Adipose tissue (tissue), 3 donors: ENCODE measurements at regions not wholly inside any gene's neighbourhood (a gene's known extent, or its start where the extent isn't known, plus 50 kb on each side); places are given as distances from the start of the nearest gene placed in this dataset.
"Not testable (repeated sequence)": the region's sequence is repeated elsewhere in the genome, so short reads cannot be mapped to it uniquely, and the experiment has no call there.

ENCODE experiments used
- H3K27ac ChIP-seq: one replicate; pipeline ENCODE4 v1.5.1; 2013; ENCODE audit warnings: low read depth, low read length
- WGBS, 3 donors: extraction: QIAGEN DNeasy Blood & Tissue Kit; methylation state at CpG; one replicate each; pipeline ENCODE4 v1.1.7; 2013; 5-methylcytosine and 5-hydroxymethylcytosine counted together
- donor health status: healthy with polysubstance abuse.
- donor health status: Bipolar disorder and iron deficiency.
- donor health status: healthy.

DNA sequence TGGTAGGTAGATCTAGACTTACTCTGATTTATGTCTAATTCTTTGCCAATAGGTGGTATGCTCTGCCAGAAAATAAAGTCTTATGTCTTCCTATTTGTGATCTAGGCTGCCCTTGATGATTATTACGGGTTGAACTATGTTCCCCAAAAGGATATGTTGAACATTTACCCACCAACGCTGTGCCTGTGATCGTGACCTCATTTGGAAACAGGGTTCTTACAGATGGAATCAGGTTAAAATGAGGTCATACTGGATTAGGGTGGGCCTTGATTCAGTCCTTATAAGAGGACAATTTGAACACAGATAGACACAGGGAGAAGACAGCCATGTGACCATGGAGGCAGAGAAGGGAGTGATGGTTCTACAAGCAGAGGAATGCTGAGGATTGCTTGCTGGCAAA, 95.1 kb upstream of the BCAR3 start:
- WGBS, 3 donors: 78 to 83% (median 82%) methylated on average over 3 of the region's 3 CpGs
- H3K27ac ChIP-seq: no peak overlapping the region

GRCh38 chr1:93775224-93775623, 93.6 kb upstream of the BCAR3 start:
- H3K27ac ChIP-seq: no peak overlapping the region
- WGBS, 3 donors: 92 to 95% (median 92%) methylated on average over 6 of the region's 6 CpGs

DNA sequence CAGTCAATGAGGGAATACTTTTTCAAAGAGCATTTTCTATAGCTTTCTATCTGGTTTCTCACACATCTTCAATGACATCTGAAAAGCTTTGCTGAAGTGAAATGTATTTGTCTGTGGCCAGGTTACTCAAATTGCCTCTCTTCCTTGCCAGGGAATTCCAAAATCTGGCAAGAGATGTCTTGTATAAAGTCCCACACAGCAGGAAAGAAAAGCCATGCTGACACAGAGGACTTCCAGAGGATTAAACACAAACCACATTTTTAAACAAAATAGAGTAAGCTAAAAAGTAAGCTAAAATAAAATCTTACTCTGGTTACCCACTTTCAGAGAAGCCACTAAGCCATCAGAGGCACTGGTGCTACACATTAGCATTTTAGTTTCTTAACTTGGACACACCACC, 93.1 kb upstream of the BCAR3 start:
- H3K27ac ChIP-seq: no peak overlapping the region

DNA sequence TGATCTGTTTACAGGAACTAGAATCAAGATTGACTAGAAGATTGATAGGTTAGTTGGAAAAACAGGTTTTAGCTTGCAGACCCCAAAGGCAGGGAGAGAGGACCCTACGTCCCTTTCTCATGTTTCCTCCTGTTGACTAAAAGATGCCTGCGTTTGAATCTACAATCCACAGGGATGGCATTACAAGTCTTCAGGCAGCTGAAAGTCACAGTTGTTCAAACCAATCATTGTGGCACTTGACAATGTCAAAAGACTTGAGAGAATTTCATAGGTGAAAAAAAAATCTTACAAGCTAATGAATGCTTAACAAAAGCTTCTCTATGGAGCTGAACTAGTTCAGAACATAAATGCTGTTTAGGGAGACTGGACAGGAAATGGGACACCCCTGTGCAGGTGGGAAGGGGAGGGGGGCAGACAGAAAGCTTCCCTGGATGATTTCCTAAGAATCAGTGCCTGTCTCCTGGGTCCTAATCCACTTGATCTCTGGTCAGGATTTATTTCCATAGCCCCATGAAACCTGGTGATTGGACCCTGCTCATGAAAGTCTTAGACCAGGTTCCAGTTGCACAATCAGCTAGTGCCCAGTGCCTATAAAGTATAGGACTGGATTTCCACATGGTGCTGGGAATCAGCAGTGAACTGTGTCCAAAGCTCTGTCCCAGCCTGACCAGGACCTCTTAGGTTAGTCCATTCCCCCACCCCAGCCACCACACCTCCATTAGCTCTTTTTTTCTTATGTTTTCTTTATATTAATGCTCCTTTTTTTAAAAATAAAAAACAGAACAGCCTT, 91.6 kb upstream of the BCAR3 start:
- WGBS, 3 donors: 72 to 96% (median 91%) methylated on average over 2 of the region's 2 CpGs
- no peak overlapping the region for H3K27ac ChIP-seq

- WGBS, 3 donors: 75 to 85% (median 76%) methylated on average over 2 of the region's 2 CpGs
- no peak overlapping the region for H3K27ac ChIP-seq
Observed at GRCh38 chr1:93771843-93772242, 90.2 kb upstream of the BCAR3 start.

DNA sequence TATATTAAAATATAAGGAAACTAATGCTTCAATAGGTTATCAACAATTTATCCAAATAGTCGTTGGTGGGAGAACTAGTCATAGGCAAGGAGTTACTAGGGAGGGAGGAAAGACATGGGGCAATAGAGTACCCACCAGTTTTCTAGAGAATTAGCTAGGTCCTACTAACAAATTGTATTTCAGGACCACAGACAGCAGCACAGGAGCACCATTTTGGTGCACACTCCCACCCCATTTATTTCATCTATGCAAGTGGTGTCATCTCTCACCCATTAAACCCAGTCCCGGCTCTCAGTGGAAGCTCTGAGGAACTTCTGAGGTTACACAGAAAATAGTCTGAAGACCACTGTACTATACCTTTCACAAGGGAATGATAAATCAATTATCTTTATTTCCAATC, 89.0 kb upstream of the BCAR3 start:
- no peak overlapping the region for H3K27ac ChIP-seq
- WGBS, 3 donors: 84 to 89% (median 86%) methylated on average over 2 of the region's 2 CpGs

- WGBS, 3 donors: 68 to 83% (median 70%) methylated on average over 2 of the region's 2 CpGs
- no peak overlapping the region for H3K27ac ChIP-seq
Observed at GRCh38 chr1:93769777-93770176, 88.1 kb upstream of the BCAR3 start.

GRCh38 chr1:93768380-93768863, 86.8 kb upstream of the BCAR3 start:
- no peak overlapping the region for H3K27ac ChIP-seq
- WGBS, 3 donors: 30 to 51% (median 35%) methylated on average over 6 of the region's 6 CpGs

DNA sequence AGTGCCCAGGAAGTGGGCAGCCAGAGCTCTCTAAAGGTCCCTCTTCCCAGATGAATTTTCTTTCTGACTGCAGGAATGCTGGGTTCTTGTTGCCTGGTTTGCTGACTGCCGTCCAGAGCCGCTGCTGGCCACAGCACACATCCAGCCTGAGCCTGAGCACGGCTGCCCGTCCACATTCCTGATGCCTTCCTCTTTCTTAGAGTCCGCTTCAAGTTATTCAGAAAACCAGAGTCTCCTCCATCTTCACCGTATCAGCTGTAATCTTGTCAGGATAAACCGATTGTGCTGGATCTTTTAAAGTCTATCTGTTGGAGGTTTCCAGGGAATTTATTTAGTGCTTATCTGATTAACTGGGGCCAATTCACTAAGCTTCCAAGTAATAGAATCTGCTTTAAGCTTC, 84.8 kb upstream of the BCAR3 start:
- no peak overlapping the region for H3K27ac ChIP-seq
- 79 to 84% (median 82%) methylated on average over 7 of the region's 7 CpGs for WGBS, 3 donors

DNA sequence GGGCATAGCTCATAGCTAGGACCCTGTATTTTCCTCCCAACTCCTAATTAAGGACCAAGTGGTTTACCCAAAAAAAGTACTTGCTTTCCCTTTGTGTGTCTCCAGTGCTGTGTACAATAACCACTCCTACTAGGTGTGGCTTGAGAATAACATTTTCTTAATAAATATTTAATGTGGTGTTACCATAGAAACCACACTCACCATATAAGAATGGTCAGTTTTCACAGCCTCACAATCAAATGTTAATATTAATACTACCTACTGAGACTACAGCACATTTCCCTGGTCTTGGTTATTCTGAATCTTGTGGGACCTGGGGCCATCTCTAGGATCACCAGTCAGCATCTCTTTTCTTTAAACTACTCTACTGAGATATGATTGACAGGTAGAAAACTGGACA, 83.5 kb upstream of the BCAR3 start:
- no peak overlapping the region for H3K27ac ChIP-seq

DNA sequence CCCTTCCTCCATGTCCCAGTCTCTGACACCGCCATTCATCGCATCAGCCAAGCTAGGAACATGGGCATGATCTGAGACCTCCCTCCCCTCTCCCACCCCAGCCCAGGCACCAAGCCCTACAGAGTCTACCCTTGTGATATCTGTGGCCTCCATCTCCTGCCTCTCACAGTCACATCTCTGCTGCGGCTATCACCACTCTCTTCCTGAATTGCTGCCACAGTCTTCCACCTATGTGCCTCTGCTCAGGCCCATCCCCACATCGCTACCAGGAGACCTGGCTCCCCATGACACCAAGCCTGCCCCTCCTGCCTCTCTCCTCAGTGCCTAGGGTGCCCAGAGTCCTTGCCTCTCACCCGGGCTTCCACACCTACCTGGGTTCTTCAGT, 82.7 kb upstream of the BCAR3 start:
- 97 to 98% (median 97%) methylated on average over 5 of the region's 5 CpGs for WGBS, 3 donors
- no peak overlapping the region for H3K27ac ChIP-seq

GRCh38 chr1:93763704-93764365, 82.2 kb upstream of the BCAR3 start:
- H3K27ac ChIP-seq: no peak overlapping the region
- WGBS, 3 donors: 94% methylated on average over 5 of the region's 5 CpGs

- no peak overlapping the region for H3K27ac ChIP-seq
- WGBS, 3 donors: 29 to 54% (median 35%) methylated on average over 7 of the region's 7 CpGs
Observed at GRCh38 chr1:93758842-93759515, 77.3 kb upstream of the BCAR3 start.

GRCh38 chr1:93757256-93758036, 75.8 kb upstream of the BCAR3 start:
- H3K27ac ChIP-seq: no peak overlapping the region

GRCh38 chr1:93756657-93757056, 75.0 kb upstream of the BCAR3 start:
- no peak overlapping the region for H3K27ac ChIP-seq

More at GRCh38 chr1:93757256-93758036, 75.8 kb upstream of the BCAR3 start:
- 73 to 94% (median 76%) methylated on average over 8 of the region's 8 CpGs for WGBS, 3 donors

DNA sequence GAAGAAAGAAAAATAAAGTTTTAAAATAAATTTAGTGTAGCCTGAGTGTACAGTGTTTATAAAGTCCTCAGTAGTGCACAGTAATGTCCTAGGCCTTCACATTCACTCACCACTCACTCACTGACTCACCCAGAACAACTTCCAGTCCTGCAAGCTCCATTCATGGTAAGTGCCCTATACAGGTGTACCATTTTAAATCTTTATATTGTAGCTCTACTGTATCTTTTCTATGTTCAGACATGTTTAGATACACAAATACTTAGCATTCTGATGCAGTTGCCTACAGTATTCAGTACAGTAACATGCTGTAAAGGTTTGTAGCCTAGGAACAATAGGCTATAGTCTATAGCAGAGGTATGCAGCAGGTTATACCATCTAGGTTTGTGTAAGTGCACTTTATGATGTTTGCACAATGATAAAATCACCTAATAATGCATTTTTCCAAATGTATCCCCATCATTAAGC, 73.6 kb upstream of the BCAR3 start:
- H3K27ac ChIP-seq: not testable (repeated sequence)

DNA sequence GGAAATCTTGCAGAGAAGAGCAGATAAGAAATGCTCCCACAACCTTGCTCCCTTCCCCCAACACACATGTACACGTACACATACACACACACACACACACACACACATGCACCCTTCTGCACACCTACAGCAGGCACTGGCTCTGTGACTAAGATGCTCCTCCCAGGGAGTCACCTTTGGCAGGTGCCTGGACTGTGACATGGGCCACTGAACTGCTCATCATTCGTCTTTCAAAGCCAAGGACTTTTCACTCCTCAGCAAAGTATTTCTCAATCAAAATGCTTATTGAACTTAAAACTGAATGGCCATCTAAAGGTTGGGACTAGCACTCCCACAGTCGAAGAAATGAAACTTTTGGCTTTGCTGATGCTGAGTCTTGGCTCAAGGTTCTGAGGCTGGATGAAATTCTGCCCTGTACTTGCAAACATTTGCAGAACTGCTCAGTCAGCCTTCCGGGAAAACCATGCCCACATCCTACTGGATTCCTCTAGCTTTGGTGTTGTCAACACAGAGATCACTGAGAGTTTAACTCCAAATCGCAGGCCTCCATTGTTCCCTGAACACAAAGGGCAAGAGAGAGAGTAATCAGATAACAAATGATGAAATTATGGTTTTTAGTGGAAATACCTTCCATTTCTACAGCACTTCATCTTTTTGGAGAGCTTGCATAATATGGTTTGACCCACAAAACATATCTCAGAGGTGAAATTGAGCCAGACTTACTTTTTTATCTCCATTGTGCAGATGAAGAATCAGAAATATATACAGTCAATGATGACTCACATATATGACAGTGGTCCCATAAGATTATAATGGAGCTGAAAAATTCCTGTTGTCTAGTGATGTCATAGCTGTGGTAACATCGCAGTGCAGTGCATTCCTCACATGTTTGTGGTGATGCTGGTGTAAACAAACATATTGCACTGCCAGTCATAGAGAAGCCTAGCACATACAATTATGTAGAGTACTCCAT, 72.4 kb upstream of the BCAR3 start:
- 43 to 61% (median 47%) methylated on average over 6 of the region's 6 CpGs for whole genome bisulfite sequencing, 3 donors
- no peak overlapping the region for H3K27ac ChIP-seq
